GM12873 (cell line): ENCODE measurements at regions not wholly inside any gene's neighbourhood (a gene's known extent, or its start where the extent isn't known, plus 50 kb on each side); places are given as distances from the start of the nearest gene placed in this dataset.

ENCODE experiments used
- TF ChIP-seq, protein P1 (sequence below): IDR thresholded peaks from 2 replicates; pipeline ENCODE4 v1.5.1; 2012; ENCODE audit warnings: low read depth, mild to moderate bottlenecking, moderate library complexity, low read length, control low read depth; ENCODE audit not compliant: insufficient read depth; ENCODE audit errors: missing control alignments

DNA sequence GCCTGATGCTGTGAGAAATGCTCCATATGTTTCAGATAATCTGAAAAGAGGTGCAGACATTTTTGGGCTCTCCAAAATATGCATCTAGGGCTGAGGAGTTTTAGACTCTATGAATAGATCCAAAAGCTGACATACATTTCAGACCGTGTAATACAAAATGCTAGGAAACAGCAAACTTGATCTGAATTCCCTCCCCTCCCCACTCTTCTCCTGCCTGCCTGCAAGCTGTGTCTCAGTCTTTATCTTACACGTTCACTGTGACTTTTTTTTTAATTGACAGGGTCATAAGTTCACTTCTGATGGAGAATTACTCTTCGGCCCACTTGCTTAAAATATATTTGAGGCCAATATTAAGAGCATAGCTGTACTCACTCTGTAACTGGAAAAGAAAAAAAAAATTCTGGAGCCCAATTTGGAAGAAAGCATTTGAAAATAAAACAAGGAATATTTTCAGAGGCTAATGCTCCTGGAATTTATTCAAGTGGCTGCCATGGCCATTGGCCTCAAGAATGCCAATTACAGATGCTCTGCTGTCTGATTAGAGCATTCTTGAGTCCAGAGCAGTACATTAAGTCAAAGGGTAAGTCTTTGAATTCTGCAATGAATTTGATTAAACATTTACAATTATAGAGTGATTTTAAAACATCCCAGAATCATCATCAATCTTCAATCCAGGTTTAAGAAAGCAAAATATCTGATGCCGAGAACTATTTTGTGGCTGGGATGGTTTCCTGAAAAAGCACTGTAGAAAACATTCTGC, 146.2 kb upstream of the SEMA6D start:
- TF ChIP-seq, protein P1, sequence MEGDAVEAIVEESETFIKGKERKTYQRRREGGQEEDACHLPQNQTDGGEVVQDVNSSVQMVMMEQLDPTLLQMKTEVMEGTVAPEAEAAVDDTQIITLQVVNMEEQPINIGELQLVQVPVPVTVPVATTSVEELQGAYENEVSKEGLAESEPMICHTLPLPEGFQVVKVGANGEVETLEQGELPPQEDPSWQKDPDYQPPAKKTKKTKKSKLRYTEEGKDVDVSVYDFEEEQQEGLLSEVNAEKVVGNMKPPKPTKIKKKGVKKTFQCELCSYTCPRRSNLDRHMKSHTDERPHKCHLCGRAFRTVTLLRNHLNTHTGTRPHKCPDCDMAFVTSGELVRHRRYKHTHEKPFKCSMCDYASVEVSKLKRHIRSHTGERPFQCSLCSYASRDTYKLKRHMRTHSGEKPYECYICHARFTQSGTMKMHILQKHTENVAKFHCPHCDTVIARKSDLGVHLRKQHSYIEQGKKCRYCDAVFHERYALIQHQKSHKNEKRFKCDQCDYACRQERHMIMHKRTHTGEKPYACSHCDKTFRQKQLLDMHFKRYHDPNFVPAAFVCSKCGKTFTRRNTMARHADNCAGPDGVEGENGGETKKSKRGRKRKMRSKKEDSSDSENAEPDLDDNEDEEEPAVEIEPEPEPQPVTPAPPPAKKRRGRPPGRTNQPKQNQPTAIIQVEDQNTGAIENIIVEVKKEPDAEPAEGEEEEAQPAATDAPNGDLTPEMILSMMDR: no peak

DNA sequence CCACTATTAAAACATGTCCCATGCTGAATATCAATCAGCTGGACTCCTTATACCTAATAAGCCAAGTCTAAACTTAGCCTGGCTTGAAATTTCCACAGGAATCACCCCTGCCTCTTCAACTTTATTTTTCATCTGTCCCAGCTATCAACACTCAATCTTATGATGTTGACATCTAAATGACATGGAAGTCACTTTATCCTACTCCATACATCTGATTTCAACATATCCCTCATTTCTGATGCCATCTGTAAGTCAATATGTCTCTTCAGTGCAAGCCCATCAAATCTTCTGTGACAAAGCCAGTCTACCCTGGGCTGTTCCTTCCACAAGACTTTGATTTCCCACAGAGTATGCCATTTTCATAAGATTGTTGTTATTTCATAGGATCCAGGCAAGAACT, 143.6 kb upstream of the SEMA6D start:
- TF ChIP-seq, protein P1: no peak

DNA sequence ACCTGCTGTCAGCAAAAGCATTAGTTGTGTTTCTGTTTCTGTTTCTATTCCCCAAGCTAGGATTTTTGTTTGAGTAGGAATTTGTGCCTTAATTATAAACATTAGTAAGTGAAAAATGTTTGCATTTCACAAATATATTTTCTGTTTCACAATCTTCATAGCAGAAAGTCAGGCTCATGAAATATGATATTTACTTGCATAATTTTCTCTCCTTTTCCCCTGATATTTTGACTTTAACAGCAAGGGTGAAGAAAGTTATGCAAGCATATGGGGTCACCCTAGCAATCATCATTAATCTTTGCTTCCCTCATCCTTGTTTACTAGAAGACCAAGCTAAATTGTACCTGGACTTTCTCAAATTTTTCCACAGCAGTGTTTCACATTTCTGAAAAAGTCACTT, 140.3 kb upstream of the SEMA6D start:
- TF ChIP-seq, protein P1: no peak

DNA sequence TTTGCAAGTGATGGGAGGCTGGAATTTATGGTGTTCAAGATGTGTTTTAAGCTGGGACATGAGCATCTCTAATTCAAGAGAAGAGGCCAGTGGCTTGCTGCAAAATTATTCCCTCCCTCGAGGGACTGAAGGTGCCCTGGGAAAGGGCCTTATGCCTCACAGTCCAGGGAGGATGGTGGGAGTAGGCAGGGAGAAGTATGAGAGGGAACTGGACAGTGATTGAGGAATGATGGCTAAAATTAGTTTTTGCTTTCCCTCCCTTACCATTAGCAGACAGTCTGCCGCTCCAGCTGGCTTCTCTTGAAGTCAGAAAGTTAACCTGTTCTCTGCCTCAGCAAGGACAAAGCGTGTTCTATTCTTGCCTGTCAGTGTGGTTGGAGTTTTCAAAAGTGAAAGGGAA, 139.8 kb upstream of the SEMA6D start:
- TF ChIP-seq, protein P1: no peak

DNA sequence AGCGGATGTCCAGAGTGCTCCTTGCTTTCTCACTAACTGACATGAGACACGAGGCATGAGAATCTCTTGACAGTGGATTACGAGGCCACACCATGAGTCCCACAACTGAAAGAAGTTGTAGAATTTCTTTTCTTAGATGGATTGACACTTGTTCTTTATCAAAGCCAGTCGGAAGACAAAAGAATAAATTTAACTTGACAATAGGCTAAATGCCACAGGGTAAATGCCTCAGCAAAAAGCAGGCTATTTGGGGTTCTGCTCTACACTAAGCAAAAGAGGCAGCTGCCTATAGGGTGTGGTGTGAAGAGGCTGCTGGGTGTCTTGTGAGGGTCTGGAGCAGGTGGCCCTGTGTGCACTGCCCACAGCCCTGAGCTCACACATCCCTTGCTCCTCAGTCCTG, 135.1 kb upstream of the SEMA6D start:
- TF ChIP-seq, protein P1: no peak

DNA sequence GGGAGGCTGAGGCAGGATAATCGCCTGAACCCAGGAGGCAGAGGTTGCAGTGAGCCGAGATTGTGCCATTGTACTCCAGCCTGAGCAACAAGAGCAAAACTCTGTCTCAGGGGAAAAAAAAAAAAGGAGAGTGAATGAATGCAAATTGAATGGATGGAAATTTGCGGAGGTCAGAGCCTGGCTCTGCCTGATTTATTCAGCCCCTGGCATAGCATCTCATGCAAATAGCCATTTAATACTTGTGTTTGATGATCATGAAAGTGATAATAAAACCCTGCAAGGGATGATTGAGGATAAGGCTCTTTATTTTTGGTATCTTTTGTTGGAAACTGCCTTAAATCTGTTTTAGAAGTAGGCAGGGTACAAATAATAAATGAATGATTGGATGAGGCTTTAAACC, 133.0 kb upstream of the SEMA6D start:
- TF ChIP-seq, protein P1: no peak

DNA sequence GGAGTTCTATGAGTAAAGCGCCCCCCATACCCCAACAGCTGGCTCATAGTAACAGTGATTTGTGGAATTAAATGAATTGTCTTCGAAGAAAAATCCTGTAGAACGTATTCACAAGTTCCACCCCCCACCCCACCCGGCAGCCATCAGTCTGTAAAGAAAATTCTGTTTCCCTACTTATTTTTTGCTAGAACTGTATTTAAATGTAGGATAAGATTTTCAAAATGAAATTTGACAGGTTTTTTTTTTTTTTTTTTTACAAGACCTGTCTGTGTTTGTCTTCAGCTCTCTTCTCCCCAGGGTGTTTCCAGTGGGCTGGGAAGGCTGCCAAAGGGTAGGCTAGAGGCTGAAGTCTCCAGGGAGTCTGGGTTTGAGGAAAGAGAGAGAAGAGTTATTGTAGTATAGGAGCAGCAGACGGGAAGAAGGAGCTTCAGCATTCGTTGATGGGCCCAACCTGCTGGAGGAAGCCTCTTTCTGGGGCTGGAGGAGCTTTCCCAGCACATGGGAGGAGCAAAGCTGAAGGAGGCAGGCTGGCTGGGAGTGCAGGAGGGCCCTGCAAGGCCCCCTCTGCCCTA, 130.6 kb upstream of the SEMA6D start:
- TF ChIP-seq, protein P1: no peak
